Mucosa of stomach (tissue), 1 donor: ENCODE measurements at regions not wholly inside any gene's neighbourhood (a gene's known extent, or its start where the extent isn't known, plus 50 kb on each side); places are given as distances from the start of the nearest gene placed in this dataset.

Experiments
- H3K27me3 ChIP-seq: one replicate; pipeline ENCODE4 v1.7.0; 2013; ENCODE audit warnings: mild to moderate bottlenecking, low read length; ENCODE audit not compliant: control insufficient read depth, insufficient read depth
- H3K36me3 ChIP-seq: one replicate; pipeline ENCODE4 v1.7.0; 2013; ENCODE audit warnings: low read length; ENCODE audit not compliant: control insufficient read depth, insufficient read depth
- H3K4me1 ChIP-seq: one replicate; pipeline ENCODE4 v1.7.0; 2013; ENCODE audit warnings: mild to moderate bottlenecking, low read length; ENCODE audit not compliant: control insufficient read depth, insufficient read depth
- H3K4me3 ChIP-seq: one replicate; pipeline ENCODE4 v1.7.0; 2013; ENCODE audit warnings: low read length
- H3K9ac ChIP-seq: one replicate; pipeline ENCODE4 v1.7.0; 2013; ENCODE audit warnings: mild to moderate bottlenecking, low read length, moderate library complexity
- H3K9me3 ChIP-seq: one replicate; pipeline ENCODE4 v1.7.0; 2013; ENCODE audit warnings: mild to moderate bottlenecking, low read length, moderate library complexity; ENCODE audit not compliant: control insufficient read depth
- donor health status: Pancreatic carcinoma.

- Histone ChIP-seq H3K4me3 (no peak overlapping the region), H3K9ac (no peak overlapping the region), H3K36me3 (no peaks in the 10 kb centered on the region), H3K27me3 (no peaks in the 10 kb centered on the region), H3K9me3 (no peaks in the 10 kb centered on the region), H3K4me1 (no peaks in the 10 kb centered on the region)
These were observed 948.4 kb downstream of the UQCRFS1 start for GRCh38 chr19:28264556-28264955.

- Histone ChIP-seq H3K4me1 (no peaks in the 10 kb centered on the region), H3K4me3 (no peak overlapping the region), H3K9ac (no peak overlapping the region), H3K9me3 (no peaks in the 10 kb centered on the region), H3K27me3 (no peaks in the 10 kb centered on the region), H3K36me3 (no peaks in the 10 kb centered on the region)
These were observed 954.1 kb downstream of the UQCRFS1 start for GRCh38 chr19:28258829-28259228.

GRCh38 chr19:28257396-28257795 lies 955.6 kb downstream of the UQCRFS1 start:
- no peaks in the 10 kb centered on the region for H3K27me3 ChIP-seq
- no peaks in the 10 kb centered on the region for H3K4me1 ChIP-seq
- H3K9ac ChIP-seq, result no peak overlapping the region
- H3K9me3 ChIP-seq, result no peaks in the 10 kb centered on the region
- H3K4me3 ChIP-seq, result no peak overlapping the region
- H3K36me3 ChIP-seq, result no peaks in the 10 kb centered on the region

- Histone ChIP-seq H3K4me3 (no peak overlapping the region), H3K4me1 (no peaks in the 10 kb centered on the region), H3K27me3 (no peaks in the 10 kb centered on the region), H3K9ac (no peak overlapping the region), H3K9me3 (no peaks in the 10 kb centered on the region), H3K36me3 (no peaks in the 10 kb centered on the region)
These were observed 965.7 kb downstream of the UQCRFS1 start for GRCh38 chr19:28247243-28247642.

- Histone ChIP-seq H3K9ac (no peak overlapping the region), H3K4me3 (no peak overlapping the region), H3K27me3 (no peaks in the 10 kb centered on the region), H3K36me3 (no peaks in the 10 kb centered on the region), H3K4me1 (no peaks in the 10 kb centered on the region), H3K9me3 (no peaks in the 10 kb centered on the region)
These were observed 967.0 kb downstream of the UQCRFS1 start for GRCh38 chr19:28245937-28246336.

GRCh38 chr19:28244966-28245365 lies 968.0 kb downstream of the UQCRFS1 start:
- Histone ChIP-seq H3K36me3 (no peaks in the 10 kb centered on the region), H3K9me3 (no peaks in the 10 kb centered on the region), H3K27me3 (no peaks in the 10 kb centered on the region), H3K4me3 (no peak overlapping the region), H3K9ac (no peak overlapping the region), H3K4me1 (no peaks in the 10 kb centered on the region)

GRCh38 chr19:28242317-28242927 lies 970.5 kb downstream of the UQCRFS1 start:
- no peak overlapping the region for H3K4me3 ChIP-seq
- no peaks in the 10 kb centered on the region for H3K4me1 ChIP-seq
- no peak overlapping the region for H3K9ac ChIP-seq
- H3K9me3 ChIP-seq, result no peaks in the 10 kb centered on the region
- H3K36me3 ChIP-seq, result no peaks in the 10 kb centered on the region
- H3K27me3 ChIP-seq, result no peaks in the 10 kb centered on the region

- Histone ChIP-seq H3K4me1 (no peaks in the 10 kb centered on the region), H3K36me3 (no peaks in the 10 kb centered on the region), H3K9me3 (no peaks in the 10 kb centered on the region), H3K4me3 (no peak overlapping the region), H3K9ac (no peak overlapping the region), H3K27me3 (no peaks in the 10 kb centered on the region)
These were observed 973.7 kb downstream of the UQCRFS1 start for GRCh38 chr19:28239270-28239669.

- Histone ChIP-seq H3K9me3 (no peaks in the 10 kb centered on the region), H3K36me3 (no peaks in the 10 kb centered on the region), H3K27me3 (no peaks in the 10 kb centered on the region), H3K9ac (no peak overlapping the region), H3K4me3 (no peak overlapping the region), H3K4me1 (no peaks in the 10 kb centered on the region)
These were observed 974.6 kb downstream of the UQCRFS1 start for GRCh38 chr19:28238270-28238820.

GRCh38 chr19:28235606-28236125 lies 977.3 kb downstream of the UQCRFS1 start:
- H3K9me3 ChIP-seq, result no peaks in the 10 kb centered on the region
- H3K4me1 ChIP-seq, result no peaks in the 10 kb centered on the region
- no peak overlapping the region for H3K4me3 ChIP-seq
- no peak overlapping the region for H3K9ac ChIP-seq
- no peaks in the 10 kb centered on the region for H3K27me3 ChIP-seq
- no peaks in the 10 kb centered on the region for H3K36me3 ChIP-seq

- no peak overlapping the region for H3K9ac ChIP-seq
- no peaks in the 10 kb centered on the region for H3K4me1 ChIP-seq
- H3K36me3 ChIP-seq, result no peaks in the 10 kb centered on the region
- H3K4me3 ChIP-seq, result no peak overlapping the region
- no peaks in the 10 kb centered on the region for H3K27me3 ChIP-seq
- H3K9me3 ChIP-seq, result no peaks in the 10 kb centered on the region
These were observed 978.3 kb downstream of the UQCRFS1 start for GRCh38 chr19:28234637-28235036.

GRCh38 chr19:28228854-28229253 lies 984.1 kb downstream of the UQCRFS1 start:
- H3K4me3 ChIP-seq, result no peak overlapping the region
- no peak overlapping the region for H3K9ac ChIP-seq
- no peaks in the 10 kb centered on the region for H3K27me3 ChIP-seq
- no peaks in the 10 kb centered on the region for H3K9me3 ChIP-seq
- no peaks in the 10 kb centered on the region for H3K36me3 ChIP-seq
- no peaks in the 10 kb centered on the region for H3K4me1 ChIP-seq
